GM12874 (cell line): ENCODE measurements at regions not wholly inside any gene's neighbourhood (a gene's known extent, or its start where the extent isn't known, plus 50 kb on each side); places are given as distances from the start of the nearest gene placed in this dataset.

Experiments used
- TF ChIP-seq, protein P1 (sequence below): IDR thresholded peaks from 2 replicates; pipeline ENCODE4 v1.5.1; 2011; ENCODE audit warnings: low read depth, mild to moderate bottlenecking, control low read depth, low read length, moderate library complexity; ENCODE audit not compliant: insufficient read depth

GRCh38 chr5:24918676-24919075, 273.9 kb upstream of the CDH10 start:
- TF ChIP-seq, protein P1, sequence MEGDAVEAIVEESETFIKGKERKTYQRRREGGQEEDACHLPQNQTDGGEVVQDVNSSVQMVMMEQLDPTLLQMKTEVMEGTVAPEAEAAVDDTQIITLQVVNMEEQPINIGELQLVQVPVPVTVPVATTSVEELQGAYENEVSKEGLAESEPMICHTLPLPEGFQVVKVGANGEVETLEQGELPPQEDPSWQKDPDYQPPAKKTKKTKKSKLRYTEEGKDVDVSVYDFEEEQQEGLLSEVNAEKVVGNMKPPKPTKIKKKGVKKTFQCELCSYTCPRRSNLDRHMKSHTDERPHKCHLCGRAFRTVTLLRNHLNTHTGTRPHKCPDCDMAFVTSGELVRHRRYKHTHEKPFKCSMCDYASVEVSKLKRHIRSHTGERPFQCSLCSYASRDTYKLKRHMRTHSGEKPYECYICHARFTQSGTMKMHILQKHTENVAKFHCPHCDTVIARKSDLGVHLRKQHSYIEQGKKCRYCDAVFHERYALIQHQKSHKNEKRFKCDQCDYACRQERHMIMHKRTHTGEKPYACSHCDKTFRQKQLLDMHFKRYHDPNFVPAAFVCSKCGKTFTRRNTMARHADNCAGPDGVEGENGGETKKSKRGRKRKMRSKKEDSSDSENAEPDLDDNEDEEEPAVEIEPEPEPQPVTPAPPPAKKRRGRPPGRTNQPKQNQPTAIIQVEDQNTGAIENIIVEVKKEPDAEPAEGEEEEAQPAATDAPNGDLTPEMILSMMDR: no peak

DNA sequence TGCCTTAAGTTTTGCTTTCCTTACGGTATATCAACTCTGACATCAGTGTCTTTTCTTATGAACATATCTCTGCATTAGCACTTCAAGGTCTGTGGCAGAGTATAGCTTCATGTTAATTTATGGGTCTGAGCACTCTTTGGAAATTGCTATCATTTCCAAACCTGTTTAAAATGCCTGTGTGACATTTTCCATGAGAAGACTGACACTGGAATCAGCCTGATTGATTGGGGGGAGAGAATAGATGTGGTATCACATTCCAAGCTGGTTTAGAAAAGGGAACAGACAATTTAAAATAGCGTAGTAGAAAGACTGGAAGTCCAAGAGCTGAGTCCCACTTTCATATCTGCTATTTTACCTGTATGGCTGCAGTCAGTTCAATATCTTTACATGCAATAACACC, 272.1 kb upstream of the CDH10 start:
- TF ChIP-seq, protein P1: no peak

DNA sequence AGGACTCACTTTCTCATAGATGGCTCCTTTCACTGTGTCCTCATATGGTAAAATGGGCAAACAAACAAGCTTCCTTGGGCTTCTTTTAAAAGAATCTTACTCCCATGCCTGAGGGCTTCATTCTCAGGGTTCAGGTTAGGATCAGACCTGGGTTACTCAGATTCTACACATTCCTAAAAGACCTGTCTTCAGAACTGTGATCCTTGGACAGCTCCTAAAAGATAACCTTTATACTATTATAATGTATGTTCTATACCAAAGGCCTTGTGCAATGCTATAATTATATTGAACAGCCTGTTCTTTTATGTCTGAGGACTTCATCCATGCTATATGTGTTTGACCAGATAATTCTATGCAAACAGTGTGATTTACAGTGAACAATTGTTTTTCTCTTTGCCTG, 264.4 kb upstream of the CDH10 start:
- TF ChIP-seq, protein P1: no peak

DNA sequence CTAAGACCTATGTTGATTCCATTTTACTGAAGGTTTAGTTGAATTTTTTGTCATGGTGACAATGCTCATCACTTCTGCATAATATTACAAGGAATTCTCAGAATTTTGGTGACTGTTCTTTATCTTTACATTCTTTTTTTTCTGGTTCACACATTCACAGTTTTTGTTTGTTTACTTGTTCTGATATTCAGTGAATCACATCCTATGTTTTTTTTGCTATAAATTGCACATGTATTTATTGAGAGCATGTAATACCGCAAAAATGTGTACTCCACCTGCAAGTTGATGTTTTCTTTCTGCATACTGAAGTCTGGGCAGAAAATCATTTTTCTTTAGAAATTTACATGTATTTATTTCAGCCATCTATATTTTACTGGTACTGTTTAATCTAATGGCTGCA, 261.9 kb upstream of the CDH10 start:
- TF ChIP-seq, protein P1: no peak

GRCh38 chr5:24904981-24905517, 260.3 kb upstream of the CDH10 start:
- TF ChIP-seq, protein P1: no peak

DNA sequence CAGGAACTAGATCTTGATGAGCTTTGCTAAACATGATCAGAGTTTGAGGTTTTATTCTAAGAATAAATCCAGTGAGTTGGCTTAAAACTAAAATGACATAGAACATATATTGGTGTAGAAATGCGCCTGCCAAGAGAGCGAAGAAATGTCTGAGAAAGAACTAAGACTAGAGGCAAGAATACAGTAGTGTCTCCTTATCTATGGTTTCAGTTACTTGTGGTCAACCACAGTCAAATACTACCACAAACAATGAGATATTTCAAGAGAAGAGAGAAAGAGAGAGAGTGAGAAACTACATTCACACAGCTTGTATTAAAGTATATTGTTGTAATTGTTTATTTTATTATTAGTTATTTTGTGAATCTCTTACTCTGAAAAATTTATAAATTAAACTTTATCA, 254.4 kb upstream of the CDH10 start:
- TF ChIP-seq, protein P1: no peak

- TF ChIP-seq, protein P1: no peak
Observed at GRCh38 chr5:24864244-24864643, 219.5 kb upstream of the CDH10 start.

GRCh38 chr5:24862117-24862516, 217.3 kb upstream of the CDH10 start:
- TF ChIP-seq, protein P1: no peak
